GM23338 (cell line): ENCODE measurements at regions not wholly inside any gene's neighbourhood (a gene's known extent, or its start where the extent isn't known, plus 50 kb on each side); places are given as distances from the start of the nearest gene placed in this dataset.

Experiments
- EZH2 ChIP-seq: fragments of 200-600 bp; sonication (generic); IDR thresholded peaks from one replicate; pipeline ENCODE4 v1.8.0; 2017; ENCODE audit warnings: antibody characterized with exemption, mild to moderate bottlenecking, low read depth; ENCODE audit not compliant: unreplicated experiment
- ZNF331 ChIP-seq: fragments of 250-450 bp; sonication (Bioruptor Pico); IDR thresholded peaks from 2 replicates; pipeline ENCODE4 v1.5.0; 2020; ENCODE audit warnings: low read depth, mild to moderate bottlenecking, moderate library complexity
- TF ChIP-seq, protein P1 (sequence below), 2 experiments: fragments of 200-600 bp in 1 of 2; sonication (generic) in 1 of 2; conservative IDR thresholded peaks; 2 replicates each; pipeline versions ENCODE4 v1.5.1 to v1.6.1; 2016 to 2017; ENCODE audit warnings: antibody characterized with exemption in 2 of 2, low read depth in 2 of 2, mild to moderate bottlenecking in 2 of 2, moderate library complexity in 1 of 2
- TF ChIP-seq, protein P2 (sequence below): IDR thresholded peaks from one replicate; pipeline ENCODE4 v1.6.1; 2018; ENCODE audit warnings: antibody characterized with exemption; ENCODE audit not compliant: unreplicated experiment

GRCh38 chr6:158913580-158913979 is 86.4 kb downstream of the RSPH3 start:
- TF ChIP-seq EZH2 (no peak), ZNF331 (CRISPR knock-in tag) (no peak)
- TF ChIP-seq, protein P1, sequence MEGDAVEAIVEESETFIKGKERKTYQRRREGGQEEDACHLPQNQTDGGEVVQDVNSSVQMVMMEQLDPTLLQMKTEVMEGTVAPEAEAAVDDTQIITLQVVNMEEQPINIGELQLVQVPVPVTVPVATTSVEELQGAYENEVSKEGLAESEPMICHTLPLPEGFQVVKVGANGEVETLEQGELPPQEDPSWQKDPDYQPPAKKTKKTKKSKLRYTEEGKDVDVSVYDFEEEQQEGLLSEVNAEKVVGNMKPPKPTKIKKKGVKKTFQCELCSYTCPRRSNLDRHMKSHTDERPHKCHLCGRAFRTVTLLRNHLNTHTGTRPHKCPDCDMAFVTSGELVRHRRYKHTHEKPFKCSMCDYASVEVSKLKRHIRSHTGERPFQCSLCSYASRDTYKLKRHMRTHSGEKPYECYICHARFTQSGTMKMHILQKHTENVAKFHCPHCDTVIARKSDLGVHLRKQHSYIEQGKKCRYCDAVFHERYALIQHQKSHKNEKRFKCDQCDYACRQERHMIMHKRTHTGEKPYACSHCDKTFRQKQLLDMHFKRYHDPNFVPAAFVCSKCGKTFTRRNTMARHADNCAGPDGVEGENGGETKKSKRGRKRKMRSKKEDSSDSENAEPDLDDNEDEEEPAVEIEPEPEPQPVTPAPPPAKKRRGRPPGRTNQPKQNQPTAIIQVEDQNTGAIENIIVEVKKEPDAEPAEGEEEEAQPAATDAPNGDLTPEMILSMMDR (conservative IDR thresholded peaks at IDR 0.05; ENCODE audit: low read depth in 2 of 2): no peak
- TF ChIP-seq, protein P2, sequence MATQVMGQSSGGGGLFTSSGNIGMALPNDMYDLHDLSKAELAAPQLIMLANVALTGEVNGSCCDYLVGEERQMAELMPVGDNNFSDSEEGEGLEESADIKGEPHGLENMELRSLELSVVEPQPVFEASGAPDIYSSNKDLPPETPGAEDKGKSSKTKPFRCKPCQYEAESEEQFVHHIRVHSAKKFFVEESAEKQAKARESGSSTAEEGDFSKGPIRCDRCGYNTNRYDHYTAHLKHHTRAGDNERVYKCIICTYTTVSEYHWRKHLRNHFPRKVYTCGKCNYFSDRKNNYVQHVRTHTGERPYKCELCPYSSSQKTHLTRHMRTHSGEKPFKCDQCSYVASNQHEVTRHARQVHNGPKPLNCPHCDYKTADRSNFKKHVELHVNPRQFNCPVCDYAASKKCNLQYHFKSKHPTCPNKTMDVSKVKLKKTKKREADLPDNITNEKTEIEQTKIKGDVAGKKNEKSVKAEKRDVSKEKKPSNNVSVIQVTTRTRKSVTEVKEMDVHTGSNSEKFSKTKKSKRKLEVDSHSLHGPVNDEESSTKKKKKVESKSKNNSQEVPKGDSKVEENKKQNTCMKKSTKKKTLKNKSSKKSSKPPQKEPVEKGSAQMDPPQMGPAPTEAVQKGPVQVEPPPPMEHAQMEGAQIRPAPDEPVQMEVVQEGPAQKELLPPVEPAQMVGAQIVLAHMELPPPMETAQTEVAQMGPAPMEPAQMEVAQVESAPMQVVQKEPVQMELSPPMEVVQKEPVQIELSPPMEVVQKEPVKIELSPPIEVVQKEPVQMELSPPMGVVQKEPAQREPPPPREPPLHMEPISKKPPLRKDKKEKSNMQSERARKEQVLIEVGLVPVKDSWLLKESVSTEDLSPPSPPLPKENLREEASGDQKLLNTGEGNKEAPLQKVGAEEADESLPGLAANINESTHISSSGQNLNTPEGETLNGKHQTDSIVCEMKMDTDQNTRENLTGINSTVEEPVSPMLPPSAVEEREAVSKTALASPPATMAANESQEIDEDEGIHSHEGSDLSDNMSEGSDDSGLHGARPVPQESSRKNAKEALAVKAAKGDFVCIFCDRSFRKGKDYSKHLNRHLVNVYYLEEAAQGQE: no peak
